Liver (tissue), 8 donors: ENCODE measurements at regions not wholly inside any gene's neighbourhood (a gene's known extent, or its start where the extent isn't known, plus 50 kb on each side); places are given as distances from the start of the nearest gene placed in this dataset.

Source experiments
- DNase-seq: peaks from one replicate; pipeline ENCODE4 v3.0.0-alpha.2; 2017; ENCODE audit warnings: low spot score
- H3K27ac ChIP-seq, 2 donors: one replicate each; pipeline ENCODE4 v1.7.0; 2013; ENCODE audit warnings: inconsistent platforms in 2 of 2, low read length in 2 of 2, control low read depth in 1 of 2, low read depth in 1 of 2, mild to moderate bottlenecking in 1 of 2
- H3K27me3 ChIP-seq, 4 donors: one replicate each; pipeline versions ENCODE4 v1.6.1 to v1.7.0; 2013; ENCODE audit warnings: low read length in 3 of 4, inconsistent platforms in 1 of 4, mild to moderate bottlenecking in 1 of 4, moderate library complexity in 1 of 4; ENCODE audit not compliant: control insufficient read depth in 4 of 4, insufficient read depth in 4 of 4
- H3K36me3 ChIP-seq, 4 donors: one replicate each; pipeline versions ENCODE4 v1.6.1 to v1.7.0; 2013; ENCODE audit warnings: low read length in 3 of 4, mild to moderate bottlenecking in 3 of 4, low read depth in 1 of 4, moderate library complexity in 1 of 4; ENCODE audit not compliant: control insufficient read depth in 4 of 4, insufficient read depth in 3 of 4
- H3K4me1 ChIP-seq, 4 donors: one replicate each; pipeline versions ENCODE4 v1.6.1 to v1.7.0; 2013; ENCODE audit warnings: low read length in 3 of 4, mild to moderate bottlenecking in 3 of 4, moderate library complexity in 1 of 4; ENCODE audit not compliant: control insufficient read depth in 4 of 4, insufficient read depth in 4 of 4
- H3K4me3 ChIP-seq, 3 donors: one replicate each; pipeline versions ENCODE4 v1.6.1 to v1.7.0; 2013; ENCODE audit warnings: low read length in 3 of 3, control low read depth in 1 of 3, low read depth in 1 of 3, mild to moderate bottlenecking in 1 of 3
- H3K9ac ChIP-seq, 2 donors: one replicate each; pipeline ENCODE4 v1.7.0; 2013; ENCODE audit warnings: low read length in 2 of 2, mild to moderate bottlenecking in 2 of 2, moderate library complexity in 2 of 2, control low read depth in 1 of 2, low read depth in 1 of 2
- H3K9me3 ChIP-seq, 4 donors: one replicate each; pipeline versions ENCODE4 v1.6.1 to v1.7.0; 2013; ENCODE audit warnings: low read length in 3 of 4; ENCODE audit not compliant: control insufficient read depth in 4 of 4
- CTCF ChIP-seq: fragments of 150-350 bp; IDR thresholded peaks from 2 replicates; pipeline ENCODE4 v1.5.1; 2017; ENCODE audit warnings: improper control_type of control experiment, low read depth, low read length; ENCODE audit not compliant: missing input control
- EGR1 ChIP-seq, 2 donors: IDR thresholded peaks; 2 replicates each; pipeline ENCODE4 v1.6.1; 2016 to 2018; ENCODE audit warnings: antibody characterized with exemption in 2 of 2, low read depth in 2 of 2
- HNF4G ChIP-seq: IDR thresholded peaks from 2 replicates; pipeline ENCODE4 v1.6.1; 2016; ENCODE audit warnings: antibody characterized with exemption
- JUND ChIP-seq, 2 donors: IDR thresholded peaks; 2 replicates each; pipeline ENCODE4 v1.6.1; 2016; ENCODE audit warnings: antibody characterized with exemption in 2 of 2
- NR2F2 ChIP-seq: IDR thresholded peaks from 2 replicates; pipeline ENCODE4 v1.6.1; 2016; ENCODE audit warnings: antibody characterized with exemption
- RAD21 ChIP-seq, 2 donors: IDR thresholded peaks; 2 replicates each; pipeline ENCODE4 v1.6.1; 2016; ENCODE audit warnings: antibody characterized with exemption in 2 of 2, mild to moderate bottlenecking in 2 of 2
- RXRA ChIP-seq, 2 donors: IDR thresholded peaks; 2 replicates each; pipeline ENCODE4 v1.6.1; 2017 to 2018; ENCODE audit warnings: antibody characterized with exemption in 2 of 2, mild to moderate bottlenecking in 1 of 2
- SP1 ChIP-seq: IDR thresholded peaks from 2 replicates; pipeline ENCODE4 v1.6.1; 2018; ENCODE audit warnings: antibody characterized with exemption, mild to moderate bottlenecking
- ZBTB33 ChIP-seq: IDR thresholded peaks from 2 replicates; pipeline ENCODE4 v1.6.1; 2016; ENCODE audit warnings: antibody characterized with exemption
- WGBS: extraction: QIAGEN DNeasy Blood & Tissue Kit; methylation state at CpG from one replicate; pipeline ENCODE4 v1.1.7; 2013; 5-methylcytosine and 5-hydroxymethylcytosine counted together
- donor health status: healthy.
- donor health status: healthy.
- donor health status: healthy.
- donor health status: healthy.
- donor health status: healthy.

- Histone ChIP-seq H3K4me1 (no peaks in the 10 kb centered on the region), H3K36me3 (no peaks in the 10 kb centered on the region), H3K27ac (no peak overlapping the region), H3K9ac (no peak overlapping the region), H3K4me3 (no peak overlapping the region), H3K27me3 (no peaks in the 10 kb centered on the region), H3K9me3 (no peaks in the 10 kb centered on the region)
- no peak for TF ChIP-seq SP1
- TF ChIP-seq NR2F2, result peak; percentile 65
- no peak for DNase-seq
- 90% methylated on average over 12 of the region's 12 CpGs for WGBS
These were observed 89.6 kb upstream of the THBS1 start for GRCh38 chr15:39491115-39491885.

GRCh38 chr15:39491886-39492490 lies 88.9 kb upstream of the THBS1 start:
- no peaks in the 10 kb centered on the region for H3K4me1 ChIP-seq
- H3K9me3 ChIP-seq, result no peaks in the 10 kb centered on the region
- no peak for TF ChIP-seq CTCF
- no peak for TF ChIP-seq EGR1 (IDR thresholded peaks at IDR 0.05; ENCODE audit: low read depth in 2 of 2)
- TF ChIP-seq RAD21 (IDR thresholded peaks at IDR 0.05), result no peak
- TF ChIP-seq HNF4G, result no peak
- TF ChIP-seq JUND (IDR thresholded peaks at IDR 0.05), result no peak
- TF ChIP-seq RXRA (IDR thresholded peaks at IDR 0.05), result no peak
- no peak for TF ChIP-seq ZBTB33
- peak; percentile 5 for TF ChIP-seq NR2F2
- H3K27ac ChIP-seq, result no peak overlapping the region
- no peaks in the 10 kb centered on the region for H3K27me3 ChIP-seq
- 64% methylated on average over 4 of the region's 4 CpGs for WGBS
- no peak for DNase-seq
- H3K4me3 ChIP-seq, result no peak overlapping the region
- no peak overlapping the region for H3K9ac ChIP-seq
- H3K36me3 ChIP-seq, result no peaks in the 10 kb centered on the region

DNA sequence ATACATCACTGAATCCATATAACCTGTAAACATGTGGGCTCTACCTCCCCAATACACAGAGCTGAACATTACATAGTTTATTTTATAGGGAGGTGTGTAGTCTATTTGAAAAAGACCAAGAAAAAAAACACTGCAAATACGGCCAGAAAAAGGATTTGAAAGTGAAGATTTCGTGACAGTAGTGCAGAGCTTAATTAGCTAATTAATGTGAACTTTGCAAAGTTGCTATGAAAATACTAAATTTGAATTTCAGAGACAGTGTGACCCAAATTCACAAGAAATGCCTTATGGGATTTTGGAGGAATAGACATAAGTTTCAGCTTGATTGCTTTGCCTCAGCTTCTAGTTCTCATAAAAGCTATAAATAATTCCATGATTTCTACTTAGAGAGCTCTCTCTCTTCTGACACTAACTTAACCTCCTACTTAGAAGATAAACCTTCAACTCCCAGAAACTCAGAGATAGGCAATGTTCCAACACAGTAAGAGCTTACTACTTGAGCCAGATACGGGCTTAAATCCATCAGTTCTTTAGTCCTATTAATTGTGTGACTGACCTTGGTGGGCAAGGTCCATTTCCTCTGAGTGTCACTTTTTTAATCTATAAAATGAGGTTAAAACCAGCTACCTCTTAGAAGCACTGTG lies 87.3 kb upstream of the THBS1 start:
- Histone ChIP-seq H3K4me1 (no peaks in the 10 kb centered on the region), H3K9ac (no peak overlapping the region), H3K36me3 (no peaks in the 10 kb centered on the region), H3K9me3 (no peaks in the 10 kb centered on the region), H3K27me3 (no peaks in the 10 kb centered on the region), H3K27ac (no peak overlapping the region), H3K4me3 (no peak overlapping the region)
- no peak for DNase-seq
- WGBS, result 78% methylated on average over 3 of the region's 3 CpGs
- no peak for TF ChIP-seq RXRA (IDR thresholded peaks at IDR 0.05)
- peak; percentile 75 for TF ChIP-seq NR2F2
